ENCODE measurements at regions not wholly inside any gene's neighbourhood (a gene's known extent, or its start where the extent isn't known, plus 50 kb on each side); places are given as distances from the start of the nearest gene placed in this dataset.
A peak's percentile ranks its signal among the peaks of the same experiment; 100 is the strongest.

DNA sequence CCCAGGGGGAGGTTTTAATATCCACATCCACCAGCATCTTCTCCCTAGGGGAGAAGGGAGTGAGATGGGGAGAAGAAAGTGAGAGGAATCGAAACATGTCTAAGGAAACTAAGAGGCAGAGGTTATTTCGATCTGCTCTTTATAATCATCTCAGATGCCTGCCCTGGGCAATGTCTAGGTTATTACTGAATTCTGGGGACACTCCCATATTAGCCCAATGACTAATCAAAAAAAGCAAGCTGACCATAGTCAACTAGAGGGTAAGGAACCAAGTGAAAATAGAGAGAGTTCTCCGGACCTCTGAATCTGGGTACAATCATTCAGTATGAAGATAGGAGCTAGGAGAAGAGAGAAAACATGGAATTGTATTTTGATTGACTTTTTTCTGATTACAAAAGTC, 56.7 kb upstream of the EML4 start:
- Histone ChIP-seq H4K20me1 (ENCODE audit: insufficient read depth) (no peaks in the 10 kb centered on the region), H3K9me3 (ENCODE audit: insufficient read depth, low read depth) (no peaks in the 10 kb centered on the region), H2AFZ (peak overlapping the region; percentile 62), H3K27ac (peak overlapping the region; percentile 66), H3K4me1 (replicated peaks; ENCODE audit: insufficient read depth) (peaks cover 43% of the 10 kb centered on the region), H3K79me2 (ENCODE audit: low read depth) (no peaks in the 10 kb centered on the region), H3K27me3 (ENCODE audit: insufficient read depth, low read depth) (no peaks in the 10 kb centered on the region), H3K9me2 (ENCODE audit: insufficient read depth) (no peaks in the 10 kb centered on the region), H3K36me3 (ENCODE audit: low read depth) (no peaks in the 10 kb centered on the region), H3K4me3 (no peak overlapping the region), H3K4me2 (peak overlapping the region; percentile 50), H3F3A (ENCODE audit: insufficient read depth, low read depth) (peaks cover 32% of the 10 kb centered on the region)
- no TSS peak for BruUV-seq (replicated peaks)
- peak in 1 of 2 experiments; percentile 65 for DNase-seq
- TF ChIP-seq, protein P1, sequence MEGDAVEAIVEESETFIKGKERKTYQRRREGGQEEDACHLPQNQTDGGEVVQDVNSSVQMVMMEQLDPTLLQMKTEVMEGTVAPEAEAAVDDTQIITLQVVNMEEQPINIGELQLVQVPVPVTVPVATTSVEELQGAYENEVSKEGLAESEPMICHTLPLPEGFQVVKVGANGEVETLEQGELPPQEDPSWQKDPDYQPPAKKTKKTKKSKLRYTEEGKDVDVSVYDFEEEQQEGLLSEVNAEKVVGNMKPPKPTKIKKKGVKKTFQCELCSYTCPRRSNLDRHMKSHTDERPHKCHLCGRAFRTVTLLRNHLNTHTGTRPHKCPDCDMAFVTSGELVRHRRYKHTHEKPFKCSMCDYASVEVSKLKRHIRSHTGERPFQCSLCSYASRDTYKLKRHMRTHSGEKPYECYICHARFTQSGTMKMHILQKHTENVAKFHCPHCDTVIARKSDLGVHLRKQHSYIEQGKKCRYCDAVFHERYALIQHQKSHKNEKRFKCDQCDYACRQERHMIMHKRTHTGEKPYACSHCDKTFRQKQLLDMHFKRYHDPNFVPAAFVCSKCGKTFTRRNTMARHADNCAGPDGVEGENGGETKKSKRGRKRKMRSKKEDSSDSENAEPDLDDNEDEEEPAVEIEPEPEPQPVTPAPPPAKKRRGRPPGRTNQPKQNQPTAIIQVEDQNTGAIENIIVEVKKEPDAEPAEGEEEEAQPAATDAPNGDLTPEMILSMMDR (conservative IDR thresholded peaks at IDR 0.05), result no peak
- no peak for TF ChIP-seq EZH2 (IDR thresholded peaks at IDR 0.05; ENCODE audit: low read depth)
- ChIA-PET CTCF (interaction anchor here (0.5 to 0.6 kb wide), 2 partner anchors 273 to 1429 kb away, joined by 3 read pairs; no protein-coding TSS in a partner anchor), POLR2A (ENCODE audit: unreplicated experiment) (interaction anchor here (0.6 kb wide), 1 partner anchor 1484 kb away, joined by 9 read pairs; no protein-coding TSS in a partner anchor)
- intact Hi-C loops (cut with micrococcal nuclease; ENCODE audit: unreplicated experiment), result no loop called here

DNA sequence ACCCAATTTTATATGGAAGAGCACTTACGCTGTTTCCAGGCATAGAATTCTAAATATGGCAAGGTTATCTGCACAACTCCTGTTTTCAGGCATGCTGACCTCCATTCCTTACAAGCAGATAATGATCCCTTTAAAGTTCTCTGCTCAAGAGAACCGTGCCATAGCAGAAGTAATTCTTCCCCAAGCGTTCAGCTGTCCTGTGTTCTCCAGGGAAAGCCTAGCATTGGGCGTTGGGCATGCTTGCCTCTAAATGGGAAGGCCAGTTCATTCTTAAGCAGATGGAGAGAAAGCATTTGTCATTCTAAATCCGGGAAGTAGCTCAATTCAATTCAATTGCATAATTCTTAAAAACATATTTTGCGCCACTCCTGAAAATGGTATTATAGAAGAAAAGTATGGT, 55.7 kb upstream of the EML4 start:
- Histone ChIP-seq H3F3A (ENCODE audit: insufficient read depth, low read depth) (peaks cover 36% of the 10 kb centered on the region), H3K9me2 (ENCODE audit: insufficient read depth) (no peaks in the 10 kb centered on the region), H3K9me3 (ENCODE audit: insufficient read depth, low read depth) (no peaks in the 10 kb centered on the region), H4K20me1 (ENCODE audit: insufficient read depth) (no peaks in the 10 kb centered on the region), H3K4me3 (no peak overlapping the region), H3K4me2 (0 out of 2 replicates have a peak overlapping the region, but pooled peaks have one; percentile 50), H3K4me1 (replicated peaks; ENCODE audit: insufficient read depth) (peaks cover 43% of the 10 kb centered on the region), H3K36me3 (ENCODE audit: low read depth) (no peaks in the 10 kb centered on the region), H2AFZ (no peak overlapping the region), H3K27me3 (ENCODE audit: insufficient read depth, low read depth) (no peaks in the 10 kb centered on the region), H3K79me2 (ENCODE audit: low read depth) (no peaks in the 10 kb centered on the region), H3K27ac (peak overlapping the region; percentile 66)
- BruUV-seq (replicated peaks), result no TSS peak
- intact Hi-C loops (cut with micrococcal nuclease; ENCODE audit: unreplicated experiment), result no loop called here
- TF ChIP-seq, protein P1 (conservative IDR thresholded peaks at IDR 0.05), result no peak
- no peak for TF ChIP-seq EZH2 (IDR thresholded peaks at IDR 0.05; ENCODE audit: low read depth)
- DNase-seq, result no peak
- POLR2A ChIA-PET (ENCODE audit: unreplicated experiment), result no interaction called here
- CTCF ChIA-PET, result no interaction called here

DNA sequence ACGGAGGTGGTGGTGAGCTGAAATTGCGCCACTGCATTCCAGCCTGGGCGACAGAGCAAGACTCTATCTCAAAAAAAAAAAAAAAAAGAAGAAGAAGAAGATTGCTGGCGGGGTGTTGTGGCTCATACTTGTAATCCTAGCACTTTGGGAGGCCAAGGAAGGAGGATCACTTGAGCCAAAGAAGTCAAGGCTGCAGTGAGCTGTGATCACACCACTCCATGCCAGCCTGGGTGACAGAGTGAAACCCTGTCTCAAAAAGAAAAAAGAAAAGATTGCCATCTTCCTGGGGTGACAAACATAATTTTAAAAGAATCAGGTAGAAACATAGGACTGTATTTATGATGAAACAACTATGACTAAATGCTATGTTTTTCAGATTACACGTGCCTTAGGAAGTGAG, 55.1 kb upstream of the EML4 start:
- no peaks in the 10 kb centered on the region for H3K79me2 ChIP-seq (ENCODE audit: low read depth)
- intact Hi-C loops (cut with micrococcal nuclease; ENCODE audit: unreplicated experiment), result no loop called here
- H4K20me1 ChIP-seq (ENCODE audit: insufficient read depth), result no peaks in the 10 kb centered on the region
- BruUV-seq (replicated peaks), result no TSS peak
- peaks cover 49% of the 10 kb centered on the region for H3K4me1 ChIP-seq (replicated peaks; ENCODE audit: insufficient read depth)
- no peak overlapping the region for H3K4me3 ChIP-seq
- no peak for TF ChIP-seq EZH2 (IDR thresholded peaks at IDR 0.05; ENCODE audit: low read depth)
- TF ChIP-seq, protein P1 (conservative IDR thresholded peaks at IDR 0.05), result no peak
- peaks cover 42% of the 10 kb centered on the region for H3F3A ChIP-seq (ENCODE audit: insufficient read depth, low read depth)
- H3K27ac ChIP-seq, result no peak overlapping the region
- H3K27me3 ChIP-seq (ENCODE audit: insufficient read depth, low read depth), result no peaks in the 10 kb centered on the region
- H3K36me3 ChIP-seq (ENCODE audit: low read depth), result no peaks in the 10 kb centered on the region
- ChIA-PET CTCF (no interaction called here), POLR2A (ENCODE audit: unreplicated experiment) (no interaction called here)
- no peaks in the 10 kb centered on the region for H3K9me2 ChIP-seq (ENCODE audit: insufficient read depth)
- H3K9me3 ChIP-seq (ENCODE audit: insufficient read depth, low read depth), result no peaks in the 10 kb centered on the region
- H3K4me2 ChIP-seq, result no peak overlapping the region
- DNase-seq, result no peak
- no peak overlapping the region for H2AFZ ChIP-seq
